ENCODE measurements at regions not wholly inside any gene's neighbourhood (a gene's known extent, or its start where the extent isn't known, plus 50 kb on each side); places are given as distances from the start of the nearest gene placed in this dataset.
"Not testable (repeated sequence)": the region's sequence is repeated elsewhere in the genome, so short reads cannot be mapped to it uniquely, and the experiment has no call there.

GRCh38 chr10:91002656-91003055, 81.8 kb upstream of the ANKRD1 start:
- no peak for DNase-seq (ENCODE audit: low spot score)

- not testable (repeated sequence) for DNase-seq (ENCODE audit: low spot score)
Measured at GRCh38 chr10:91003379-91003778, 82.5 kb upstream of the ANKRD1 start.

- not testable (repeated sequence) for DNase-seq (ENCODE audit: low spot score)
Measured at GRCh38 chr10:91005276-91005675, 84.4 kb upstream of the ANKRD1 start.

GRCh38 chr10:91006001-91006751, 85.3 kb upstream of the ANKRD1 start:
- DNase-seq (ENCODE audit: low spot score): no peak

GRCh38 chr10:91006752-91007346, 86.0 kb upstream of the ANKRD1 start:
- no peak for DNase-seq (ENCODE audit: low spot score)

GRCh38 chr10:91007655-91008054, 86.8 kb upstream of the ANKRD1 start:
- no peak for DNase-seq (ENCODE audit: low spot score)

GRCh38 chr10:91009121-91009520, 88.2 kb upstream of the ANKRD1 start:
- DNase-seq (ENCODE audit: low spot score): no peak

GRCh38 chr10:91010952-91011351, 90.1 kb upstream of the ANKRD1 start:
- no peak for DNase-seq (ENCODE audit: low spot score)

- no peak for DNase-seq (ENCODE audit: low spot score)
Measured at GRCh38 chr10:91012502-91012901, 91.6 kb upstream of the ANKRD1 start.

- DNase-seq (ENCODE audit: low spot score): no peak
Measured at GRCh38 chr10:91013985-91014384, 93.1 kb upstream of the ANKRD1 start.

- DNase-seq (ENCODE audit: low spot score): no peak
Measured at GRCh38 chr10:91017198-91017597, 96.3 kb upstream of the ANKRD1 start.

- DNase-seq (ENCODE audit: low spot score): no peak
Measured at GRCh38 chr10:91021901-91022300, 101.0 kb upstream of the ANKRD1 start.

GRCh38 chr10:91022390-91022789, 101.5 kb upstream of the ANKRD1 start:
- DNase-seq (ENCODE audit: low spot score): no peak

GRCh38 chr10:91022924-91023699, 102.2 kb upstream of the ANKRD1 start:
- DNase-seq (ENCODE audit: low spot score): no peak

GRCh38 chr10:91023700-91024398, 103.0 kb upstream of the ANKRD1 start:
- DNase-seq (ENCODE audit: low spot score): no peak

- DNase-seq (ENCODE audit: low spot score): no peak
Measured at GRCh38 chr10:91024541-91024940, 103.7 kb upstream of the ANKRD1 start.

GRCh38 chr10:91032611-91033206, 111.8 kb upstream of the ANKRD1 start:
- no peak for DNase-seq (ENCODE audit: low spot score)

GRCh38 chr10:91033324-91033950, 112.5 kb upstream of the ANKRD1 start:
- DNase-seq (ENCODE audit: low spot score): no peak

- DNase-seq (ENCODE audit: low spot score): no peak
Measured at GRCh38 chr10:91034042-91034441, 113.2 kb upstream of the ANKRD1 start.

GRCh38 chr10:91034494-91035159, 113.7 kb upstream of the ANKRD1 start:
- DNase-seq (ENCODE audit: low spot score): no peak
